Colonic mucosa (tissue), 4 donors: ENCODE measurements at regions not wholly inside any gene's neighbourhood (a gene's known extent, or its start where the extent isn't known, plus 50 kb on each side); places are given as distances from the start of the nearest gene placed in this dataset.

Experiments
- DNase-seq: peaks from one replicate; pipeline ENCODE4 v3.0.0-alpha.2; 2020
- H3K27ac ChIP-seq: fragments of 200-600 bp; one replicate; pipeline ENCODE4 v1.8.0; 2021
- H3K27me3 ChIP-seq: fragments of 200-600 bp; one replicate; pipeline ENCODE4 v1.8.0; 2021
- H3K36me3 ChIP-seq: fragments of 200-600 bp; one replicate; pipeline ENCODE4 v1.8.0; 2021
- H3K4me1 ChIP-seq: fragments of 200-600 bp; one replicate; pipeline ENCODE4 v1.8.0; 2021; ENCODE audit warnings: mild to moderate bottlenecking
- H3K4me3 ChIP-seq: fragments of 200-600 bp; one replicate; pipeline ENCODE4 v1.8.0; 2021
- H3K9ac ChIP-seq, 2 donors: one replicate each; pipeline ENCODE4 v1.7.0; 2013; ENCODE audit warnings: control low read depth in 2 of 2, low read depth in 2 of 2, low read length in 2 of 2
- H3K9me3 ChIP-seq: fragments of 200-600 bp; one replicate; pipeline ENCODE4 v1.8.0; 2021
- CTCF ChIP-seq: fragments of 200-600 bp; IDR thresholded peaks from one replicate; pipeline ENCODE4 v1.8.0; 2022; ENCODE audit warnings: antibody characterized with exemption, mild to moderate bottlenecking
- intact Hi-C: fragments of 100-400 bp; cut with DNase I; formaldehyde crosslinking; loops from one replicate; pipeline ENCODE4 v1.14.1; 2022
- donor health status: healthy.
- donor health status: DM: no; HTN: no; CAD: no.
- donor health status: DM: no; HTN: no; CAD: no.

GRCh38 chr7:16353226-16353625 lies 68.1 kb downstream of the CRPPA start:
- intact Hi-C loops = no loop called here

GRCh38 chr7:16350634-16351033 lies 70.7 kb downstream of the CRPPA start:
- intact Hi-C loops = no loop called here
- Histone ChIP-seq H3K27ac (no peak overlapping the region), H3K4me1 (no peaks in the 10 kb centered on the region), H3K36me3 (no peaks in the 10 kb centered on the region), H3K9me3 (no peaks in the 10 kb centered on the region), H3K4me3 (no peak overlapping the region), H3K27me3 (no peaks in the 10 kb centered on the region), H3K9ac (no peak overlapping the region)
- DNase-seq = no peak
- TF ChIP-seq CTCF = no peak

More at GRCh38 chr7:16353226-16353625, 68.1 kb downstream of the CRPPA start:
- no peaks in the 10 kb centered on the region for H3K9me3 ChIP-seq
- H3K27me3 ChIP-seq = no peaks in the 10 kb centered on the region
- H3K36me3 ChIP-seq = no peaks in the 10 kb centered on the region
- no peak for DNase-seq
- H3K4me3 ChIP-seq = no peak overlapping the region
- H3K4me1 ChIP-seq = no peaks in the 10 kb centered on the region
- TF ChIP-seq CTCF = no peak
- H3K27ac ChIP-seq = no peak overlapping the region
- H3K9ac ChIP-seq = no peak overlapping the region

GRCh38 chr7:16348251-16348650 lies 73.1 kb downstream of the CRPPA start:
- H3K36me3 ChIP-seq = no peaks in the 10 kb centered on the region

GRCh38 chr7:16347827-16348192 lies 73.5 kb downstream of the CRPPA start:
- DNase-seq = no peak
- Histone ChIP-seq H3K4me1 (no peaks in the 10 kb centered on the region), H3K27ac (no peak overlapping the region), H3K27me3 (no peaks in the 10 kb centered on the region), H3K9ac (no peak overlapping the region), H3K4me3 (no peak overlapping the region), H3K9me3 (no peaks in the 10 kb centered on the region), H3K36me3 (no peaks in the 10 kb centered on the region)
- no peak for TF ChIP-seq CTCF
- intact Hi-C loops = no loop called here

More at GRCh38 chr7:16348251-16348650, 73.1 kb downstream of the CRPPA start:
- Histone ChIP-seq H3K27ac (no peak overlapping the region), H3K27me3 (no peaks in the 10 kb centered on the region), H3K9me3 (no peaks in the 10 kb centered on the region), H3K4me1 (no peaks in the 10 kb centered on the region), H3K9ac (no peak overlapping the region), H3K4me3 (no peak overlapping the region)
- no peak for DNase-seq
- intact Hi-C loops = no loop called here
- TF ChIP-seq CTCF = no peak

- no peaks in the 10 kb centered on the region for H3K36me3 ChIP-seq
- intact Hi-C loops = no loop called here
- DNase-seq = no peak
- no peak for TF ChIP-seq CTCF
- no peak overlapping the region for H3K4me3 ChIP-seq
- H3K4me1 ChIP-seq = no peaks in the 10 kb centered on the region
- no peak overlapping the region for H3K27ac ChIP-seq
- no peaks in the 10 kb centered on the region for H3K9me3 ChIP-seq
- no peak overlapping the region for H3K9ac ChIP-seq
- H3K27me3 ChIP-seq = no peaks in the 10 kb centered on the region
These were observed 74.1 kb downstream of the CRPPA start for GRCh38 chr7:16347066-16347826.
